NCI-H1417 (cell line): ENCODE measurements at regions not wholly inside any gene's neighbourhood (a gene's known extent, or its start where the extent isn't known, plus 50 kb on each side); places are given as distances from the start of the nearest gene placed in this dataset.
A peak's percentile ranks its signal among the peaks of the same experiment; 100 is the strongest.
"Not testable (repeated sequence)": the region's sequence is repeated elsewhere in the genome, so short reads cannot be mapped to it uniquely, and the experiment has no call there.

Source experiments
- DNase-seq, 3 experiments: peaks; one replicate each; lab custom pipeline; 2025; lab: John Stamatoyannopoulos, UW

GRCh38 chr1:209109001-209109785, 474.3 kb upstream of the CAMK1G start:
- no peak for DNase-seq

- no peak for DNase-seq
Observed at GRCh38 chr1:209113521-209113920, 470.0 kb upstream of the CAMK1G start.

- DNase-seq = no peak
Observed at GRCh38 chr1:209116705-209117104, 466.8 kb upstream of the CAMK1G start.

GRCh38 chr1:209123601-209124000, 459.9 kb upstream of the CAMK1G start:
- DNase-seq = no peak

- not testable (repeated sequence) for DNase-seq
Observed at GRCh38 chr1:209129091-209129490, 454.4 kb upstream of the CAMK1G start.

GRCh38 chr1:209130886-209131285, 452.6 kb upstream of the CAMK1G start:
- DNase-seq = no peak

- no peak for DNase-seq
Observed at GRCh38 chr1:209132736-209133467, 450.6 kb upstream of the CAMK1G start.

- no peak for DNase-seq
Observed at GRCh38 chr1:209134001-209134400, 449.5 kb upstream of the CAMK1G start.

- DNase-seq = no peak
Observed at GRCh38 chr1:209143916-209144315, 439.6 kb upstream of the CAMK1G start.

- no peak for DNase-seq
Observed at GRCh38 chr1:209150114-209150513, 433.4 kb upstream of the CAMK1G start.

GRCh38 chr1:209153411-209153810, 430.1 kb upstream of the CAMK1G start:
- no peak for DNase-seq

GRCh38 chr1:209154912-209155311, 428.6 kb upstream of the CAMK1G start:
- DNase-seq = no peak

GRCh38 chr1:209155546-209155945, 428.0 kb upstream of the CAMK1G start:
- DNase-seq = no peak

GRCh38 chr1:209156991-209157390, 426.5 kb upstream of the CAMK1G start:
- no peak for DNase-seq

- DNase-seq = peak in 1 of 3 experiments; percentile 8
Observed at GRCh38 chr1:209157546-209158249, 425.8 kb upstream of the CAMK1G start.

GRCh38 chr1:209158851-209159250, 424.7 kb upstream of the CAMK1G start:
- no peak for DNase-seq

GRCh38 chr1:209160230-209160629, 423.3 kb upstream of the CAMK1G start:
- DNase-seq = peak in 1 of 3 experiments; percentile 46

- no peak for DNase-seq
Observed at GRCh38 chr1:209162651-209163050, 420.9 kb upstream of the CAMK1G start.

- no peak for DNase-seq
Observed at GRCh38 chr1:209168204-209168603, 415.3 kb upstream of the CAMK1G start.

GRCh38 chr1:209171151-209171550, 412.4 kb upstream of the CAMK1G start:
- no peak for DNase-seq

- no peak for DNase-seq
Observed at GRCh38 chr1:209172286-209172685, 411.2 kb upstream of the CAMK1G start.

- DNase-seq = not testable (repeated sequence)
Observed at GRCh38 chr1:209172792-209173542, 410.5 kb upstream of the CAMK1G start.
